H1 (cell line): ENCODE measurements at regions not wholly inside any gene's neighbourhood (a gene's known extent, or its start where the extent isn't known, plus 50 kb on each side); places are given as distances from the start of the nearest gene placed in this dataset.

Experiments
- EP300 ChIP-seq, 2 experiments: IDR thresholded peaks; 1 replicate in 1 of 2; 2 replicates in 1 of 2; pipeline ENCODE4 v1.6.1; 2011 to 2012; ENCODE audit warnings: low read depth in 2 of 2, low read length in 2 of 2, mild to moderate bottlenecking in 2 of 2, borderline replicate concordance in 1 of 2, inconsistent platforms in 1 of 2, moderate library complexity in 1 of 2
- SIN3A ChIP-seq, 2 experiments: IDR thresholded peaks in 1 of 2; conservative IDR thresholded peaks in 1 of 2; 2 replicates each; pipeline ENCODE4 v1.6.1; 2011 to 2012; ENCODE audit warnings: low read length in 2 of 2, improper control_type of control experiment in 1 of 2, low read depth in 1 of 2, mild to moderate bottlenecking in 1 of 2
- SP1 ChIP-seq: IDR thresholded peaks from 2 replicates; pipeline ENCODE4 v1.6.1; 2011; ENCODE audit warnings: low read depth, low read length

GRCh38 chr11:98874050-98874449, 146.7 kb upstream of the CNTN5 start (continued):
- no peak for TF ChIP-seq SIN3A (conservative IDR thresholded peaks at IDR 0.05 in 1 of 2, IDR thresholded peaks at IDR 0.05 in 1 of 2; ENCODE audit: low read depth in 1 of 2, low read length in 2 of 2)
- TF ChIP-seq EP300 (IDR thresholded peaks at IDR 0.05; ENCODE audit: borderline replicate concordance in 1 of 2, low read depth in 2 of 2, low read length in 2 of 2), result no peak
- no peak for TF ChIP-seq SP1
